ENCODE measurements at regions not wholly inside any gene's neighbourhood (a gene's known extent, or its start where the extent isn't known, plus 50 kb on each side); places are given as distances from the start of the nearest gene placed in this dataset.

DNA sequence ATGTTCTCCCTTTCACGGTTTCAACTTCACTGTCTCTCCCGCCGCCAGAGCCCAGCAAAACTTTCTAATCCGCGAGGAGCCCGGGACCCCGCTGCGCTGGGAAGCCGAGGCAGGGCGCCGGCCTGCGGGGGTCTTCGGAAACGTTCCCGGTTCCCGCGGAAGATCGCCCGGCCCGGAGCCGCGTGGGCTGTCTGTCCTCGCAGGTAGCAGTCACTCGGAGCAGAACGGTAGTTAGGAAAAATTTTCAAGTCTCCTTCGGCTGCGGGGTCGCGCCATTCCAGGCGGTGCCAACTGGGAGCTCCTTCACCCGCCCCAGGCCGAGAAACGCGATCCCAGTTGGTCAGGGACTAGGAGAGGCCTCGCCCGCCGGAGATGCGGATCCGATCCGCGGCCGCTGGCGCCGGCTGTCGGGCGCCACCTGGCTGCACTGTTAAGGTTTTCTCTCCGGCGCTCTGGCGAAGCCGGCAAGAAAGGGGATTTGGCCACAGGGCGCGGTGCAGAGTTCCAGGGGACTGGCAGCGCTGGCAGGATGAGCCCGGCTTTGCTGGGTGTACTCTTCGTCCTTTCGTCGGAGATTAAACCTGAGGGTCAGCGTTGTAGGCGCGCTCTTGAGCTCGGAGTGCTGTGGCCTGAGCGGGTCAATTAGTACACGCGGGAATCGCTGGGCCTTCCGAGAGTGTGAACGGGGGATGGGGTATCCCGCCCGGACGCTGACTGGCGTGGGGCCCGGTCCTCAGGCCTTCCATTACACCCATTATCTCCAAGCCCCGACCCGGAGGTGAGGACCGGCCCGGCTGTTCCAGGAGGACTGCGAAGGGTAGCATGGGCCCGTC is 135.4 kb downstream of the KCNJ12 start (continued):
- TF ChIP-seq ZNF274 (IDR thresholded peaks at IDR 0.05; ENCODE audit: low read length): no peak
- TF ChIP-seq ZNF274 (tag by site-specific recombination; IDR thresholded peaks at IDR 0.05; ENCODE audit: borderline replicate concordance): no peak
- peak; percentile 50 for TF ChIP-seq ZNF660 (tag by site-specific recombination; IDR thresholded peaks at IDR 0.05)
- TF ChIP-seq, protein P1, sequence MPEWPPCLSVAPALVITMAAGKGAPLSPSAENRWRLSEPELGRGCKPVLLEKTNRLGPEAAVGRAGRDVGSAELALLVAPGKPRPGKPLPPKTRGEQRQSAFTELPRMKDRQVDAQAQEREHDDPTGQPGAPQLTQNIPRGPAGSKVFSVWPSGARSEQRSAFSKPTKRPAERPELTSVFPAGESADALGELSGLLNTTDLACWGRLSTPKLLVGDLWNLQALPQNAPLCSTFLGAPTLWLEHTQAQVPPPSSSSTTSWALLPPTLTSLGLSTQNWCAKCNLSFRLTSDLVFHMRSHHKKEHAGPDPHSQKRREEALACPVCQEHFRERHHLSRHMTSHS (tag by site-specific recombination; IDR thresholded peaks at IDR 0.05): no peak
- TF ChIP-seq ZNF626 (tag by site-specific recombination; IDR thresholded peaks at IDR 0.05): no peak
- peak; percentile 45; the same call in 1 of the 2 replicates for TF ChIP-seq ZBTB17 (tag by site-specific recombination; IDR thresholded peaks at IDR 0.05)
- TF ChIP-seq ZNF10 (tag by site-specific recombination; IDR thresholded peaks at IDR 0.05): no peak
- TF ChIP-seq ZNF280C (tag by site-specific recombination; IDR thresholded peaks at IDR 0.05): no peak
- no peak for TF ChIP-seq ZNF112 (tag by site-specific recombination; IDR thresholded peaks at IDR 0.05)
- TF ChIP-seq BCL6B (tag by site-specific recombination; IDR thresholded peaks at IDR 0.05): no peak

DNA sequence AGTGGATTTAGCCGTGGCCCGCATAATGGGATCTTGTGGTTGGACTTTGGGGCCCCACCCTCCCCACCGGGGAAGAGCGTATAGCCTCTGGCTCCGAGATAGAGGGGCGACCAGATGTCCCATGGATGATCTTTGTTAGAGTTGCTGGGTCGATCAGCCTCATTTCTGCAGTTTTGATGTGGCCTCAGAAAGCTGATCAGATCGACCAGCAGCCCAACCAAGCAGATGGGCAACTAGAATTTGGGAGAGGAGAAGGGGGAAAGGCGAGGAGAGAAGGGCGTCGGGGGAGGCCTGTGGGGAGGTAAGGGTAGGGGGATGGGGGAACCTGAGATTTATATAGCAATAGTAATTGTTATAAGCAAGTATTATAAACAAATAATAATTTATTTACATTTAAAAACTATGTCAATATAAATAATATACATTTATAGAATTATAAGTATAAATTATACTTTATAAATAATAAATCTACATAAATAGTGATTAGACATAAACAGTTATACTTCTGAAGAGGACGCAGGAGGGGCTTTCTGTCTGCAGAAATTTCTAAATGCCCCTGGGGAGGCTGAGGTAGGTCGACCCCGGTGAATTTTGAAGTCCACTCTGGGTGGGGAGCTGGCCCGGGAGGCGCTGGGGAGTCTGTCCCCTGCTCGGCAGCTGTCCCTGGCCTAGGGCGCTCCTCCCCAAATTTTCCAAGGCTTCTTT is 136.3 kb downstream of the KCNJ12 start:
- Histone ChIP-seq H3K4me3 (ENCODE audit: low read depth, low read length) (no peak overlapping the region), H3K27ac (ENCODE audit: extremely low read depth, low read depth, low read length) (no peak overlapping the region; the same call in 1 of the 2 replicates), H3K4me1 (ENCODE audit: control insufficient read depth, insufficient read depth, low read length) (0 out of 2 replicates have a peak, but pooled peaks cover 5% of the 10 kb centered on the region), H3K9me3 (ENCODE audit: control insufficient read depth, insufficient read depth, low read depth, low read length) (no peaks in the 10 kb centered on the region), H3K36me3 (ENCODE audit: control insufficient read depth in 2 of 2, insufficient read depth in 1 of 2, low read length in 2 of 2) (no peaks in the 10 kb centered on the region)
- no peak for TF ChIP-seq FEZF1 (tag by site-specific recombination; IDR thresholded peaks at IDR 0.05)
- no peak for TF ChIP-seq ZNF558 (tag by site-specific recombination; IDR thresholded peaks at IDR 0.05)
- TF ChIP-seq ZNF449 (tag by site-specific recombination; IDR thresholded peaks at IDR 0.05): no peak
- TF ChIP-seq, protein P2, sequence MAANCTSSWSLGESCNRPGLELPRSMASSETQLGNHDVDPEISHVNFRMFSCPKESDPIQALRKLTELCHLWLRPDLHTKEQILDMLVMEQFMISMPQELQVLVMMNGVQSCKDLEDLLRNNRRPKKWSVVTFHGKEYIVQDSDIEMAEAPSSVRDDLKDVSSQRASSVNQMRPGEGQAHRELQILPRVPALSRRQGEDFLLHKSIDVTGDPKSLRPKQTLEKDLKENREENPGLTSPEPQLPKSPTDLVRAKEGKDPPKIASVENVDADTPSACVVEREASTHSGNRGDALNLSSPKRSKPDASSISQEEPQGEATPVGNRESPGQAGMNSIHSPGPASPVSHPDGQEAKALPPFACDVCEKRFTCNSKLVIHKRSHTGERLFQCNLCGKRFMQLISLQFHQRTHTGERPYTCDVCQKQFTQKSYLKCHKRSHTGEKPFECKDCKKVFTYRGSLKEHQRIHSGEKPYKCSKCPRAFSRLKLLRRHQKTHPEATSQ (tag by site-specific recombination; IDR thresholded peaks at IDR 0.05): no peak
- no peak for TF ChIP-seq ZNF174 (tag by site-specific recombination; IDR thresholded peaks at IDR 0.05)
- no peak for TF ChIP-seq ZBTB11 (tag by site-specific recombination; conservative IDR thresholded peaks at IDR 0.05; ENCODE audit: low read depth)
- TF ChIP-seq, protein P3, sequence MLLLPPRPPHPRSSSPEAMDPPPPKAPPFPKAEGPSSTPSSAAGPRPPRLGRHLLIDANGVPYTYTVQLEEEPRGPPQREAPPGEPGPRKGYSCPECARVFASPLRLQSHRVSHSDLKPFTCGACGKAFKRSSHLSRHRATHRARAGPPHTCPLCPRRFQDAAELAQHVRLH (tag by site-specific recombination; IDR thresholded peaks at IDR 0.05): no peak
- TF ChIP-seq ZNF473 (tag by site-specific recombination; IDR thresholded peaks at IDR 0.05): no peak
- no peak for TF ChIP-seq IKZF3 (tag by site-specific recombination; IDR thresholded peaks at IDR 0.05)
- POLR2A ChIA-PET: interaction anchor here (0.6 to 1.2 kb wide), 3 partner anchors 55 to 100 kb away, joined by 3 to 6 read pairs (median 3); no protein-coding TSS in a partner anchor
- CTCF ChIA-PET: interaction anchor here (0.6 to 6.7 kb wide), 43 partner anchors 7 to 498 kb away, joined by 3 to 66 read pairs (median 4); partner anchors contain the start of gene USP22

Data from HEK293 (cell line).